ENCODE measurements at regions not wholly inside any gene's neighbourhood (a gene's known extent, or its start where the extent isn't known, plus 50 kb on each side); places are given as distances from the start of the nearest gene placed in this dataset.
A peak's percentile ranks its signal among the peaks of the same experiment; 100 is the strongest.

- no peak overlapping the region for H3K4me2 ChIP-seq (ENCODE audit: low read depth, low read length)
- DNase-seq (ENCODE audit: low spot score) (no peak), FAIRE-seq (no peak), ATAC-seq (no peak)
- WGBS (ENCODE audit: low lambda C conversion rate), result 85% methylated on average over 3 of the region's 13 CpGs
- H3K9ac ChIP-seq (ENCODE audit: insufficient read depth, low read depth, low read length), result no peak overlapping the region
- H4K20me1 ChIP-seq (ENCODE audit: insufficient read depth, low read length), result no peaks in the 10 kb centered on the region
- H3K4me3 ChIP-seq (replicated peaks in 1 of 3; ENCODE audit: insufficient read depth in 1 of 3, low read depth in 2 of 3, low read length in 3 of 3), result no peak overlapping the region
- no peaks in the 10 kb centered on the region for H3K4me1 ChIP-seq (ENCODE audit: insufficient read depth, low read length)
- H3K79me2 ChIP-seq (ENCODE audit: insufficient read depth, low read length), result no peaks in the 10 kb centered on the region
- no peak overlapping the region for H3K27ac ChIP-seq (ENCODE audit: extremely low read length, insufficient read depth, low read length)
- no peak overlapping the region for H2AFZ ChIP-seq (ENCODE audit: low read length)
- peaks cover 1 to 18% of the 10 kb centered on the region in 2 experiments; a peak in 4 of 5 replicates for H3K27me3 ChIP-seq (ENCODE audit: control insufficient read depth in 1 of 2, insufficient read depth in 2 of 2, low read length in 2 of 2)
- ChIA-PET CTCF (ENCODE audit: low intra/inter-chr PET ratio, low total read pairs) (no interaction called here), POLR2A (no interaction called here)
- H3K36me3 ChIP-seq (replicated peaks in 1 of 2; ENCODE audit: control insufficient read depth in 1 of 2, insufficient read depth in 2 of 2, low read length in 2 of 2), result no peaks in the 10 kb centered on the region
- no TSS peak for BruUV-seq (replicated peaks)
- H3K9me3 ChIP-seq (ENCODE audit: low read length), result no peaks in the 10 kb centered on the region
- TF ChIP-seq, protein P1, sequence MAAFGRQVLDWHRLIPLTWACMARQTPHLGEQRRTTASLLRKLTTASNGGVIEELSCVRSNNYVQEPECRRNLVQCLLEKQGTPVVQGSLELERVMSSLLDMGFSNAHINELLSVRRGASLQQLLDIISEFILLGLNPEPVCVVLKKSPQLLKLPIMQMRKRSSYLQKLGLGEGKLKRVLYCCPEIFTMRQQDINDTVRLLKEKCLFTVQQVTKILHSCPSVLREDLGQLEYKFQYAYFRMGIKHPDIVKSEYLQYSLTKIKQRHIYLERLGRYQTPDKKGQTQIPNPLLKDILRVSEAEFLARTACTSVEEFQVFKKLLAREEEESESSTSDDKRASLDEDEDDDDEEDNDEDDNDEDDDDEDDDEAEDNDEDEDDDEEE (CRISPR knock-in tag; IDR thresholded peaks at IDR 0.05), result no peak
- intact Hi-C loops (cut with micrococcal nuclease; ENCODE audit: unreplicated experiment), result no loop called here
- in situ Hi-C loops (cut with HindIII; ENCODE audit: extremely low pct_ligation_motif_present, low pct_unique_long_range_greater_than_20kb), result no loop called here
These were observed 570.1 kb downstream of the BRD1 start for GRCh38 chr22:49257551-49257961.

- ATAC-seq (no peak), FAIRE-seq (no peak), DNase-seq (ENCODE audit: low spot score) (no peak)
- Histone ChIP-seq H3K36me3 (replicated peaks in 1 of 2; ENCODE audit: control insufficient read depth in 1 of 2, insufficient read depth in 2 of 2, low read length in 2 of 2) (no peaks in the 10 kb centered on the region), H4K20me1 (ENCODE audit: insufficient read depth, low read length) (no peaks in the 10 kb centered on the region), H3K4me3 (replicated peaks in 1 of 3; ENCODE audit: insufficient read depth in 1 of 3, low read depth in 2 of 3, low read length in 3 of 3) (no peak overlapping the region), H3K79me2 (ENCODE audit: insufficient read depth, low read length) (no peaks in the 10 kb centered on the region), H2AFZ (ENCODE audit: low read length) (no peak overlapping the region), H3K9me3 (ENCODE audit: low read length) (no peaks in the 10 kb centered on the region), H3K4me1 (ENCODE audit: insufficient read depth, low read length) (no peaks in the 10 kb centered on the region), H3K27me3 (ENCODE audit: control insufficient read depth in 1 of 2, insufficient read depth in 2 of 2, low read length in 2 of 2) (peaks cover 0 to 3% of the 10 kb centered on the region in 2 experiments; a peak in 2 of 5 replicates), H3K4me2 (ENCODE audit: low read depth, low read length) (no peak overlapping the region), H3K27ac (ENCODE audit: extremely low read length, insufficient read depth, low read length) (no peak overlapping the region), H3K9ac (ENCODE audit: insufficient read depth, low read depth, low read length) (no peak overlapping the region)
- intact Hi-C loops (cut with micrococcal nuclease; ENCODE audit: unreplicated experiment) (no loop called here), in situ Hi-C loops (cut with HindIII; ENCODE audit: extremely low pct_ligation_motif_present, low pct_unique_long_range_greater_than_20kb) (no loop called here)
- BruUV-seq (replicated peaks), result no TSS peak
- TF ChIP-seq MXI1 (IDR thresholded peaks at IDR 0.05; ENCODE audit: borderline replicate concordance, low read depth, low read length) (no peak), MED1 (CRISPR knock-in tag; IDR thresholded peaks at IDR 0.05) (no peak), ATF7 (IDR thresholded peaks at IDR 0.05) (peak; percentile 92), ATF7 (CRISPR knock-in tag; IDR thresholded peaks at IDR 0.05) (no peak), SRSF1 (optimal IDR thresholded peaks at IDR 0.05; ENCODE audit: low read depth, low read length) (no peak), CREB1 (IDR thresholded peaks at IDR 0.05) (peak; percentile 96), CREB1 (CRISPR knock-in tag; IDR thresholded peaks at IDR 0.05) (no peak), ONECUT2 (CRISPR knock-in tag; IDR thresholded peaks at IDR 0.05) (no peak), ZNF101 (CRISPR knock-in tag; IDR thresholded peaks at IDR 0.05; ENCODE audit: borderline replicate concordance, low read depth) (no peak), CCAR2 (optimal IDR thresholded peaks at IDR 0.05; ENCODE audit: low read depth, low read length) (no peak), KLF6 (CRISPR knock-in tag; IDR thresholded peaks at IDR 0.05) (no peak)
- TF ChIP-seq, protein P2, sequence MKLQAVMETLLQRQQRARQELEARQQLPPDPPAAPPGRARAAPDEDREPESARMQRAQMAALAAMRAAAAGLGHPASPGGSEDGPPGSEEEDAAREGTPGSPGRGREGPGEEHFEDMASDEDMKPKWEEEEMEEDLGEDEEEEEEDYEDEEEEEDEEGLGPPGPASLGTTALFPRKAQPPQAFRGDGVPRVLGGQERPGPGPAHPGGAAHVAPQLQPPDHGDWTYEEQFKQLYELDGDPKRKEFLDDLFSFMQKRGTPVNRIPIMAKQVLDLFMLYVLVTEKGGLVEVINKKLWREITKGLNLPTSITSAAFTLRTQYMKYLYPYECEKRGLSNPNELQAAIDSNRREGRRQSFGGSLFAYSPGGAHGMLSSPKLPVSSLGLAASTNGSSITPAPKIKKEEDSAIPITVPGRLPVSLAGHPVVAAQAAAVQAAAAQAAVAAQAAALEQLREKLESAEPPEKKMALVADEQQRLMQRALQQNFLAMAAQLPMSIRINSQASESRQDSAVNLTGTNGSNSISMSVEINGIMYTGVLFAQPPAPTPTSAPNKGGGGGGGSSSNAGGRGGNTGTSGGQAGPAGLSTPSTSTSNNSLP (IDR thresholded peaks at IDR 0.05; ENCODE audit: low read depth, low read length), result no peak
- ChIA-PET POLR2A (no interaction called here), CTCF (ENCODE audit: low intra/inter-chr PET ratio, low total read pairs) (no interaction called here)
- WGBS (ENCODE audit: low lambda C conversion rate), result 46% methylated on average over 12 of the region's 17 CpGs
These were observed 571.8 kb downstream of the BRD1 start for GRCh38 chr22:49255741-49256318.

Measured in HepG2 (cell line).